ENCODE measurements at regions not wholly inside any gene's neighbourhood (a gene's known extent, or its start where the extent isn't known, plus 50 kb on each side); places are given as distances from the start of the nearest gene placed in this dataset.

DNA sequence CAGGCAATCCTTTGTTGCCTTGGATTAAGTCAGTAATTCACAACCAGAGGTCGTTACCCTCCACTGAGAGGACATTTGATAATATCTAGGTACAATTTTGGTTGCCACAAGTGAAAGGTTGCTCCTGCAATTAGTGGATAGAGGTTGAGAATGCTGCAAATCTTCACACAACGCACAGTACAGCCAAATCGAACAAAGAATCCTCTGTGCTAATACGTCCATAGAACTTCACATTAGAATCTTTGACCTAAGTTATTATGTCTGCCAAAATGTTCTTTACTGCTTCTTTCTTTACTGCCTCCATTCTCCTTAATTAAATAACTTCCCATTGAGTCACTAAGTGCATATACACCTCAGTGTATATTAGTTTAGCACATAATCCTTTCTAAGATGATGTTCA, 879.5 kb downstream of the TRIB2 start:
- TF ChIP-seq LEF1 (IDR thresholded peaks at IDR 0.05; ENCODE audit: borderline replicate concordance) (no peak), SP1 (IDR thresholded peaks at IDR 0.05) (no peak), HDGF (IDR thresholded peaks at IDR 0.05; ENCODE audit: borderline replicate concordance) (no peak), BHLHE40 (IDR thresholded peaks at IDR 0.05; ENCODE audit: borderline replicate concordance) (no peak), TARDBP (IDR thresholded peaks at IDR 0.05) (no peak), SUZ12 (IDR thresholded peaks at IDR 0.05) (no peak), FOXM1 (IDR thresholded peaks at IDR 0.05; ENCODE audit: borderline replicate concordance) (no peak), NFRKB (IDR thresholded peaks at IDR 0.05) (no peak), CTBP1 (IDR thresholded peaks at IDR 0.05; ENCODE audit: borderline replicate concordance) (no peak), L3MBTL2 (conservative IDR thresholded peaks at IDR 0.05) (no peak), FOXK2 (IDR thresholded peaks at IDR 0.05) (no peak), ARNT (IDR thresholded peaks at IDR 0.05) (no peak), FOXA1 (IDR thresholded peaks at IDR 0.05) (no peak)
- TF ChIP-seq, protein P1, sequence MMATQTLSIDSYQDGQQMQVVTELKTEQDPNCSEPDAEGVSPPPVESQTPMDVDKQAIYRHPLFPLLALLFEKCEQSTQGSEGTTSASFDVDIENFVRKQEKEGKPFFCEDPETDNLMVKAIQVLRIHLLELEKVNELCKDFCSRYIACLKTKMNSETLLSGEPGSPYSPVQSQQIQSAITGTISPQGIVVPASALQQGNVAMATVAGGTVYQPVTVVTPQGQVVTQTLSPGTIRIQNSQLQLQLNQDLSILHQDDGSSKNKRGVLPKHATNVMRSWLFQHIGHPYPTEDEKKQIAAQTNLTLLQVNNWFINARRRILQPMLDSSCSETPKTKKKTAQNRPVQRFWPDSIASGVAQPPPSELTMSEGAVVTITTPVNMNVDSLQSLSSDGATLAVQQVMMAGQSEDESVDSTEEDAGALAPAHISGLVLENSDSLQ (IDR thresholded peaks at IDR 0.05), result no peak

All from HEK293T (cell line).